Natural killer cell treated with Interleukin-12 subunit alpha and Interleukin-12 subunit beta and Interleukin-15 and Interleukin-18, amount 100 ng/mL, for 72 hours (primary cell): ENCODE measurements at regions not wholly inside any gene's neighbourhood (a gene's known extent, or its start where the extent isn't known, plus 50 kb on each side); places are given as distances from the start of the nearest gene placed in this dataset.
A peak's percentile ranks its signal among the peaks of the same experiment; 100 is the strongest.

Experiments used
- ATAC-seq, 2 donors: fragments of 150-1000 bp; cut with Tn5 transposase in 1 of 2; sonication (Bioruptor Pico), chemical (Tn5 transposase) in 1 of 2; 2 replicates each; pipeline ENCODE4 v1.10.0; 2021
- DNase-seq: peaks from one replicate; pipeline ENCODE4 v3.0.0; 2022; ENCODE audit warnings: low spot score
- H3K27ac Mint-ChIP-seq, 2 donors: 1 replicate in 1 of 2; 2 replicates in 1 of 2; pipeline ENCODE4 v1.8.0; 2022; ENCODE audit warnings: mixed read lengths in 2 of 2, mild to moderate bottlenecking in 1 of 2, moderate library complexity in 1 of 2
- H3K27me3 Mint-ChIP-seq, 2 donors: 1 replicate in 1 of 2; 2 replicates in 1 of 2; pipeline ENCODE4 v1.8.0; 2022; ENCODE audit warnings: mixed read lengths in 2 of 2
- H3K36me3 Mint-ChIP-seq: one replicate; pipeline ENCODE4 v1.8.0; 2022; ENCODE audit warnings: mixed read lengths
- H3K4me1 Mint-ChIP-seq, 2 donors: 1 replicate in 1 of 2; 2 replicates in 1 of 2; pipeline ENCODE4 v1.8.0; 2022; ENCODE audit warnings: low read depth in 2 of 2, mixed read lengths in 2 of 2, mild to moderate bottlenecking in 1 of 2
- H3K4me3 Mint-ChIP-seq: one replicate; pipeline ENCODE4 v1.8.0; 2022; ENCODE audit warnings: mixed read lengths
- H3K9me3 Mint-ChIP-seq: 2 replicates; pipeline ENCODE4 v1.8.0; 2022; ENCODE audit warnings: mixed read lengths

GRCh38 chr20:51193066-51193772, 170.3 kb upstream of the KCNG1 start:
- H3K4me3 Mint-ChIP-seq: no peak overlapping the region
- H3K4me1 Mint-ChIP-seq: no peaks in the 10 kb centered on the region
- no peak for DNase-seq
- no peak for ATAC-seq
- no peaks in the 10 kb centered on the region for H3K36me3 Mint-ChIP-seq
- no peaks in the 10 kb centered on the region for H3K9me3 Mint-ChIP-seq
- H3K27ac Mint-ChIP-seq: no peak overlapping the region
- H3K27me3 Mint-ChIP-seq: peaks cover 12 to 16% of the 10 kb centered on the region in 2 donors

DNA sequence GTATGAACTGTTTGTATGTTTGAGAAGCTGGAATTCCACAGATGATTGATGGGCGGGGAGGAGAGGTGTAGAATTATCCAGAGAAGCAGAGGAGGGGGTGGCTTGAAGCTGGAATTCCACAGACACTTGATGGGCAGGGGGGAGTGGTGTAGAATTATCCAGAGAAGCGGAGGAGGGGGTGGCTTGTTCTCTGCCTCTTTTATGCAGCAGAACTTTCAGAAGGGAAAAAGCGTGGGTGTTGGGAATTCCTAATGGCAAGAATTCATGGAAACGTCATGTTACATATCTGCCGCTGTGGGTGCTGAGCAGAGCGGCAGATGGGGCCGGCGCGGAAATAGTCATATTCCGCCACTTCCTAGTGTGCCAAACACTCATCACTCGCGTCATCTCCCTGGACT, 167.9 kb upstream of the KCNG1 start:
- Mint-ChIP-seq H3K27me3 (peaks cover 8 to 16% of the 10 kb centered on the region in 2 donors), H3K4me1 (no peaks in the 10 kb centered on the region), H3K36me3 (no peaks in the 10 kb centered on the region), H3K4me3 (no peak overlapping the region), H3K27ac (no peak overlapping the region), H3K9me3 (no peaks in the 10 kb centered on the region)
- no peak for DNase-seq
- no peak for ATAC-seq

- no peak for ATAC-seq
- H3K27me3 Mint-ChIP-seq: peaks cover under 1 to 13% of the 10 kb centered on the region in 2 donors
- H3K4me3 Mint-ChIP-seq: no peak overlapping the region
- DNase-seq: no peak
- H3K9me3 Mint-ChIP-seq: no peaks in the 10 kb centered on the region
- no peak overlapping the region for H3K27ac Mint-ChIP-seq
- H3K4me1 Mint-ChIP-seq: no peaks in the 10 kb centered on the region
- no peaks in the 10 kb centered on the region for H3K36me3 Mint-ChIP-seq
Observed at GRCh38 chr20:51189814-51190782, 167.2 kb upstream of the KCNG1 start.

- no peak overlapping the region for H3K4me3 Mint-ChIP-seq
- H3K9me3 Mint-ChIP-seq: no peaks in the 10 kb centered on the region
- H3K36me3 Mint-ChIP-seq: no peaks in the 10 kb centered on the region
- H3K27ac Mint-ChIP-seq: no peak overlapping the region
- ATAC-seq (no peak), DNase-seq (no peak)
- H3K4me1 Mint-ChIP-seq: no peaks in the 10 kb centered on the region
- H3K27me3 Mint-ChIP-seq: peaks cover 5 to 13% of the 10 kb centered on the region in 2 donors
Observed at GRCh38 chr20:51188941-51189340, 166.0 kb upstream of the KCNG1 start.

DNA sequence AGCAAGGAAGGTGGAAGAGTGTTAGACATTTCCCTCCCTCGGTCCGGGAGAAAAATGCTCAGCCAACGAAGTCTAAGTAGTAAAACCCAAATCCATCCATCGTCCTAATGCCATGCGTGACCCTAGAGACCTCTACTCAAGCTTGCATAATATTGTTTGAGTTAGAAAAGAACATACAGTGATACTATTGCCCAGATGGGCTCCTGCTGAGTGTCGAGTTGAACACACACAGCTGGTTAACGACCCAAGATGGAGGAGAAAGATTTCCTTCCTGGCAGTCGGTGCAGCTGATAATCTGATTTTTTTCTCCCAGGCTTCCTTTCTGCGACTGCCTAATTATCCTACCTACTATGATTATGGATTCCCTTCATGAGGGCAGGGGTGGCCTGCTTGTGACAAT, 164.4 kb upstream of the KCNG1 start:
- H3K9me3 Mint-ChIP-seq: no peaks in the 10 kb centered on the region

GRCh38 chr20:51185861-51186260, 163.0 kb upstream of the KCNG1 start:
- no peak for DNase-seq
- Mint-ChIP-seq H3K27me3 (peaks cover 16 to 29% of the 10 kb centered on the region in 2 donors), H3K36me3 (no peaks in the 10 kb centered on the region), H3K4me3 (no peak overlapping the region), H3K4me1 (no peaks in the 10 kb centered on the region), H3K27ac (no peak overlapping the region), H3K9me3 (no peaks in the 10 kb centered on the region)
- no peak for ATAC-seq

More for the DNA sequence above, 164.4 kb upstream of the KCNG1 start:
- ATAC-seq: no peak
- Mint-ChIP-seq H3K27me3 (peaks cover 14 to 16% of the 10 kb centered on the region in 2 donors), H3K4me1 (no peaks in the 10 kb centered on the region), H3K36me3 (no peaks in the 10 kb centered on the region), H3K4me3 (no peak overlapping the region), H3K27ac (no peak overlapping the region)
- DNase-seq: no peak

- H3K36me3 Mint-ChIP-seq: no peaks in the 10 kb centered on the region
- no peak for ATAC-seq
- H3K27ac Mint-ChIP-seq: no peak overlapping the region
- H3K4me1 Mint-ChIP-seq: no peaks in the 10 kb centered on the region
- H3K9me3 Mint-ChIP-seq: no peaks in the 10 kb centered on the region
- no peak for DNase-seq
- peaks cover 16 to 34% of the 10 kb centered on the region in 2 donors for H3K27me3 Mint-ChIP-seq
- H3K4me3 Mint-ChIP-seq: no peak overlapping the region
Observed at GRCh38 chr20:51185277-51185676, 162.4 kb upstream of the KCNG1 start.

DNA sequence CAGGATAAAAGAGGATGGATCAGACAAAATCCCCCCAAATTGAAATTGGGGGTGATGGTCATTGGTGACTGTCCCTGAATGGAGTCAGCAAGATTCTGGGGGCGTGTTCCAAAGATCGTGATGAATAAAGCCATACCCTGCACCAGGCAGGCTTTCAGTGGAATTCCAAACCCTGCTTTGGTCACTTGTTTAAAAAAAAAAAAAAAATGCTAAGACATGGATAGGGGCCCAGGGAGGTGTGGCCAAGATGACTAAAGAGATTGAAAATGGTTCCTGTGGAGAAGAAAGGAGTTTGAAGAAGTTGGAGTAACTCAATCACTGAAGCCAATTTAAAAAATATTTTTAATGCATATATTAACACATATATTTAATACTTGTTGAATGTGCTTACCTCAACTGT, 161.4 kb upstream of the KCNG1 start:
- ATAC-seq (no peak), DNase-seq (no peak)
- no peaks in the 10 kb centered on the region for H3K9me3 Mint-ChIP-seq
- no peaks in the 10 kb centered on the region for H3K36me3 Mint-ChIP-seq
- H3K4me3 Mint-ChIP-seq: no peak overlapping the region
- no peaks in the 10 kb centered on the region for H3K4me1 Mint-ChIP-seq
- H3K27me3 Mint-ChIP-seq: peaks cover 22 to 41% of the 10 kb centered on the region in 2 donors
- no peak overlapping the region for H3K27ac Mint-ChIP-seq

DNA sequence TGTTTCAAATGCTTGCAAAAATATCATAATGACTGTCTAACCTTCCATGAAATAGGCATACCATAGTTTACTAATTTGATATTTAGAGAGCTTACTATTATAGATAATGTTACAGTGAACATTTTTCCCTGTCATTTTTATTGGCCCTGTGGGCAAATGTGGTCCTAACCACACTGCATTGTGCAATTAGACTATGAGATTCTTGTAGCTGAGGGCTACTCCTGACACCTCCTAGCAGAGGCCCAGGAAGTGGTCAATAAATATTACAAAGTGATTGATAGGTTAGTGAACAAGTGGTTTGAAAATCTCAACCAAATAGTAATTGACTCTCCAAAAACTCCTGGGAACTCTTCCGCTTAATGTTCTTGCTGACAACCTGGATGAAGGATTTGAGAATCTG, 160.5 kb upstream of the KCNG1 start:
- DNase-seq: no peak
- Mint-ChIP-seq H3K9me3 (no peaks in the 10 kb centered on the region), H3K36me3 (no peaks in the 10 kb centered on the region), H3K4me3 (no peak overlapping the region), H3K27ac (no peak overlapping the region), H3K4me1 (no peaks in the 10 kb centered on the region), H3K27me3 (peaks cover 25 to 41% of the 10 kb centered on the region in 2 donors)
- ATAC-seq: no peak

DNA sequence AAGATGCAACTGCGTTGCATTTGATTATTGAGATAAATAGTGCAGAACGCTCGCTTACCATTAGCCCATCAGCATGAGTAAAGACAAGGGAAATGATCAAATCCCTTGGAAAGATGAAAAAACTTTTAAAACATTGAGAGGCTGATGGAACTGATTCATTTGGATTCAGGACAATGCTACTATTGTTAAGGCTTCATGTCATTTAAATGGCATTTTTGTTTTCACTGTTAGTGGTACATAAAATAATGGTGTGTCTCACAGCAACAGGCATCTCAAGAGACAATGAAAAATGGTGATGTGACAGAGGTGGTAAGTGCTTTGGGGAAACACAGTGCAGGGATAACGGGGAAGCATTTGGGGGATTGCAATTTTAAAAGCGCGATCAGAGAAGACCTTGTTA, 159.7 kb upstream of the KCNG1 start:
- DNase-seq (no peak), ATAC-seq (no peak)
- Mint-ChIP-seq H3K36me3 (no peaks in the 10 kb centered on the region), H3K4me3 (no peak overlapping the region), H3K4me1 (no peaks in the 10 kb centered on the region), H3K27me3 (peaks cover 22 to 41% of the 10 kb centered on the region in 2 donors), H3K27ac (no peak overlapping the region), H3K9me3 (no peaks in the 10 kb centered on the region)

GRCh38 chr20:51178153-51178552, 155.2 kb upstream of the KCNG1 start:
- no peak for ATAC-seq
- Mint-ChIP-seq H3K36me3 (no peaks in the 10 kb centered on the region), H3K4me1 (no peaks in the 10 kb centered on the region), H3K9me3 (no peaks in the 10 kb centered on the region), H3K27me3 (peaks cover 26 to 47% of the 10 kb centered on the region in 2 donors), H3K27ac (no peak overlapping the region), H3K4me3 (no peak overlapping the region)
- DNase-seq: no peak

DNA sequence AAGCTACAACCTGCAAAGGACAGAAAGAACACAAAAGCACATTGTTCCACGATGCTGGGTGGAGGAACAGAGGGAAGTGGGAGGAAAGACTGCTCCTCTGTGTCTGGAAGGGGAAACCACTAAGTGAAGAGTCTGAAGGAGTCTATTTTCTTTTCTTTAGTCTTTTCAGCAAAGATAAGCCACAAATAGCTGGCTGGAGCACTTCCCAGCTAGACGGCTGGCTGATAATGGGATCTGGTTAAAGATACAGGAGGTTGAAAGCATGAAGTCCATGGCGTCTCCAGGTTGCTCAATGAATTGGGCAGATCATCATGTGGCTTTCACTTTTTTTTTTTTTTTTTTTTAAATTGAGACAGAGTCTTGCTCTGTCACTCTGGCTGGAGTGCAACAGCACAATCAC, 154.0 kb upstream of the KCNG1 start:
- peaks cover 30 to 41% of the 10 kb centered on the region in 2 donors for H3K27me3 Mint-ChIP-seq
- ATAC-seq: no peak
- no peak for DNase-seq
- no peak overlapping the region for H3K27ac Mint-ChIP-seq
- H3K36me3 Mint-ChIP-seq: no peaks in the 10 kb centered on the region
- no peaks in the 10 kb centered on the region for H3K9me3 Mint-ChIP-seq
- H3K4me1 Mint-ChIP-seq: no peaks in the 10 kb centered on the region
- no peak overlapping the region for H3K4me3 Mint-ChIP-seq

DNA sequence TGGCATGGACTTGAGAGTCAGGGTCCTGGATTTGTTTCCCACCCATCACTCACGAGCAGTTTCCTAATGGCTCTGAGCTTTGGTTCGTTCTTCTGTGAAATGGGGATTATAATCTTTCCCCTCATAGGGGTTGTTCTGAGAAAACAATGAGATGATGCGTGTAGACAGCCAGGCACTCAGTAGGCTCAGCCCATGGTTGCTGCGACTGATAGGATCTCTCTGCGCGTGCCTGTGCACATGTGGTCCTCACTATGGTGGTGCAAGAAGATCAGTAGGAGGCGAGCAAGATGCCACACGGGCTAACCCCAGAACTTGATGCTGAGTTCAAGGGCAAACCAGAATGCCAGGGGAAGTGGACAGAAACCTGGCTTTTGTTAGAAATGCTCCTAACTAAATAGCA, 153.5 kb upstream of the KCNG1 start:
- peak in 1 of 2 donors; percentile 45 for ATAC-seq
- no peaks in the 10 kb centered on the region for H3K36me3 Mint-ChIP-seq
- no peaks in the 10 kb centered on the region for H3K9me3 Mint-ChIP-seq
- H3K4me1 Mint-ChIP-seq: no peaks in the 10 kb centered on the region
- H3K27me3 Mint-ChIP-seq: peaks cover 28 to 37% of the 10 kb centered on the region in 2 donors
- H3K27ac Mint-ChIP-seq: no peak overlapping the region
- DNase-seq: no peak
- H3K4me3 Mint-ChIP-seq: no peak overlapping the region

DNA sequence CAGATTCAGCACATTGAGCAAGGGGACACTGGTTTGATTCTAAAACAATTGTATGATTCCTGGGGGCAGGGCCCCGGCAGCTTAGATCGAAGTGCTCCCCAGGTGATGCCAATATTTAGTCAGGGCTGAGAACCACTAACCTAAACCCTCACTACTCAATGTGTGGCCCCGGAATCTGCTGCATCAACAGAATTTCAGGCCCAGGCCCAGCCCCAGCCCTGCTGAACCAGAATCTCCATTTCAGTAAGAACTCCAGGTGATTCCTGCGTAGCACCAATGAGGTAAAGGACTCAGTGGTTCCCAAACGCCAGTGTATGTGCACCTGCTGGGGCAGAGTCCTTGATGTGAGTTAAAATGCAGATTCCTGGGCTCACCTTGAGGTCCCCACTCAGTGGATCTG, 152.8 kb upstream of the KCNG1 start:
- Mint-ChIP-seq H3K4me1 (no peaks in the 10 kb centered on the region), H3K27ac (no peak overlapping the region), H3K4me3 (no peak overlapping the region), H3K36me3 (no peaks in the 10 kb centered on the region), H3K9me3 (no peaks in the 10 kb centered on the region), H3K27me3 (peaks cover 28 to 31% of the 10 kb centered on the region in 2 donors)
- ATAC-seq: no peak
- no peak for DNase-seq
